ENCODE measurements at regions not wholly inside any gene's neighbourhood (a gene's known extent, or its start where the extent isn't known, plus 50 kb on each side); places are given as distances from the start of the nearest gene placed in this dataset.

DNA sequence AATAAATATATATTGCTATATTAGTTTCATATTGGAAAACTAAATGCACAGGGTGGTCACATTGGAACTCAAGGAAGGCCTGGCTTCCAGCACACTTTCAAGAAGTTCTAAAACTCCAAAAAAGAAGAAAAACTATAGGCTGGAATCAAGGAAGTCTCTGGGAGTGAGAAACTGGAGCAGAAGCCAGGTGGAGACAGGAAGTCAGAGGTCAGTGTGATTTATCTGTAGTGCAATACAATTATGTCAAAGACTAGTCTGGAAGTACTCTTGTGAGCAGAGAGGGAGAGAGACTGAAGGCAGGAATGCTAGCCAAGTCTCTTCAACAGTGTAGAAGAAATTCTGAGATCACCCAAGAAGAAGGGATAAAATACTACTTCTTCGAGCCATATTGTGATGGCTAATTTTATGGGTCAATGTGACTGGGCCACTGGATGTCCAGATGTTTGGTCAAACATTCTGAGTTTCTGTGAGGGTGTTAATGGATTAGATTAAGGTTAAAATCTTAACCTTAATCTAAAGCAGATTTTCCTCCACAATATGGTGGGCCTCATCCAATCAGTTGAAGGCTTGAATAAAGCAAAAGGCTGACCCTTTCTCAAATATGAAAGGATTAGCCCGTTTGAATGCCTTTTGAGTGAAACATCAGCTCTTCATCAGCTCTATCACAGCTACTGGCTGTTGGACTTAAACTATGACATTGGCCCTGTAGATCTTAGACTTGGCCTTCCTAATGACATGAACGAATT, 208.0 kb downstream of the TDRD15 start:
- Histone ChIP-seq H3K9me1 (ENCODE audit: insufficient read depth, low read length) (no peaks in the 10 kb centered on the region), H3K56ac (ENCODE audit: extremely low read depth, insufficient read depth, low read length) (no peak overlapping the region), H3K27me3 (ENCODE audit: control insufficient read depth, insufficient read depth, low read length) (no peaks in the 10 kb centered on the region), H3K79me1 (ENCODE audit: low read depth in 1 of 2, low read length in 2 of 2) (no peaks in the 10 kb centered on the region), H3K36me3 (ENCODE audit: control insufficient read depth, insufficient read depth, low read length) (no peaks in the 10 kb centered on the region), H3K4me3 (ENCODE audit: insufficient read depth, low read depth, low read length) (no peak overlapping the region), H3K9me3 (ENCODE audit: control insufficient read depth, insufficient read depth, low read length) (no peaks in the 10 kb centered on the region), H3K9ac (ENCODE audit: low read depth, low read length) (no peak overlapping the region), H3K4ac (ENCODE audit: low read depth, low read length) (no peak overlapping the region), H4K91ac (ENCODE audit: insufficient read depth, low read depth, low read length) (no peak overlapping the region), H3K23ac (ENCODE audit: low read depth, low read length) (no peak overlapping the region), H4K8ac (ENCODE audit: low read depth in 2 of 2, low read length in 2 of 2) (no peak overlapping the region), H4K5ac (ENCODE audit: low read depth, low read length) (no peak overlapping the region), H2AK5ac (ENCODE audit: low read depth, low read length) (no peak overlapping the region), H2AK9ac (replicated peaks; ENCODE audit: low read depth, low read length, poor library complexity) (no peak overlapping the region), H3K14ac (replicated peaks; ENCODE audit: low read depth, low read length) (no peak overlapping the region), H3K27ac (ENCODE audit: insufficient read depth, low read length) (no peak overlapping the region), H2BK5ac (ENCODE audit: low read depth, low read length, poor library complexity, severe bottlenecking) (no peak overlapping the region), H2BK120ac (ENCODE audit: low read depth, low read length) (no peak overlapping the region), H3K18ac (ENCODE audit: low read depth, low read length) (no peak overlapping the region), H3K4me2 (ENCODE audit: low read depth, low read length) (no peak overlapping the region), H2BK15ac (ENCODE audit: low read depth, low read length) (no peak overlapping the region), H4K20me1 (ENCODE audit: insufficient read depth, low read length) (no peaks in the 10 kb centered on the region), H2BK20ac (ENCODE audit: low read depth, low read length) (no peak overlapping the region), H2AFZ (replicated peaks; ENCODE audit: low read length, poor library complexity) (no peak overlapping the region), H3K4me1 (ENCODE audit: control insufficient read depth, insufficient read depth, low read length) (no peaks in the 10 kb centered on the region)
- ChIA-PET CTCF (interaction anchor here (0.6 to 1.0 kb wide), 2 partner anchors 14 to 137 kb away, joined by 3 read pairs; no protein-coding TSS in a partner anchor), POLR2A (ENCODE audit: unreplicated experiment) (no interaction called here)
- TF ChIP-seq CHD1 (IDR thresholded peaks at IDR 0.05; ENCODE audit: low read depth, low read length) = no peak
- no peak for TF ChIP-seq MAZ (IDR thresholded peaks at IDR 0.05; ENCODE audit: borderline replicate concordance, low read depth, low read length)
- TF ChIP-seq, protein P1, sequence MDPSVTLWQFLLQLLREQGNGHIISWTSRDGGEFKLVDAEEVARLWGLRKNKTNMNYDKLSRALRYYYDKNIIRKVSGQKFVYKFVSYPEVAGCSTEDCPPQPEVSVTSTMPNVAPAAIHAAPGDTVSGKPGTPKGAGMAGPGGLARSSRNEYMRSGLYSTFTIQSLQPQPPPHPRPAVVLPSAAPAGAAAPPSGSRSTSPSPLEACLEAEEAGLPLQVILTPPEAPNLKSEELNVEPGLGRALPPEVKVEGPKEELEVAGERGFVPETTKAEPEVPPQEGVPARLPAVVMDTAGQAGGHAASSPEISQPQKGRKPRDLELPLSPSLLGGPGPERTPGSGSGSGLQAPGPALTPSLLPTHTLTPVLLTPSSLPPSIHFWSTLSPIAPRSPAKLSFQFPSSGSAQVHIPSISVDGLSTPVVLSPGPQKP (IDR thresholded peaks at IDR 0.05; ENCODE audit: borderline replicate concordance, low read depth, low read length) = no peak
- TF ChIP-seq, protein P2, sequence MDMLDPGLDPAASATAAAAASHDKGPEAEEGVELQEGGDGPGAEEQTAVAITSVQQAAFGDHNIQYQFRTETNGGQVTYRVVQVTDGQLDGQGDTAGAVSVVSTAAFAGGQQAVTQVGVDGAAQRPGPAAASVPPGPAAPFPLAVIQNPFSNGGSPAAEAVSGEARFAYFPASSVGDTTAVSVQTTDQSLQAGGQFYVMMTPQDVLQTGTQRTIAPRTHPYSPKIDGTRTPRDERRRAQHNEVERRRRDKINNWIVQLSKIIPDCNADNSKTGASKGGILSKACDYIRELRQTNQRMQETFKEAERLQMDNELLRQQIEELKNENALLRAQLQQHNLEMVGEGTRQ (IDR thresholded peaks at IDR 0.05; ENCODE audit: low read depth, low read length) = no peak
- no peak for TF ChIP-seq RFX5 (IDR thresholded peaks at IDR 0.05; ENCODE audit: low read depth, low read length)
- no peak for TF ChIP-seq MXI1 (IDR thresholded peaks at IDR 0.05; ENCODE audit: borderline replicate concordance, low read depth, low read length)
- TF ChIP-seq FOS (IDR thresholded peaks at IDR 0.05; ENCODE audit: low read depth, low read length) = no peak
- TF ChIP-seq RCOR1 (IDR thresholded peaks at IDR 0.05; ENCODE audit: insufficient replicate concordance, low read length) = no peak
- TF ChIP-seq, protein P3, sequence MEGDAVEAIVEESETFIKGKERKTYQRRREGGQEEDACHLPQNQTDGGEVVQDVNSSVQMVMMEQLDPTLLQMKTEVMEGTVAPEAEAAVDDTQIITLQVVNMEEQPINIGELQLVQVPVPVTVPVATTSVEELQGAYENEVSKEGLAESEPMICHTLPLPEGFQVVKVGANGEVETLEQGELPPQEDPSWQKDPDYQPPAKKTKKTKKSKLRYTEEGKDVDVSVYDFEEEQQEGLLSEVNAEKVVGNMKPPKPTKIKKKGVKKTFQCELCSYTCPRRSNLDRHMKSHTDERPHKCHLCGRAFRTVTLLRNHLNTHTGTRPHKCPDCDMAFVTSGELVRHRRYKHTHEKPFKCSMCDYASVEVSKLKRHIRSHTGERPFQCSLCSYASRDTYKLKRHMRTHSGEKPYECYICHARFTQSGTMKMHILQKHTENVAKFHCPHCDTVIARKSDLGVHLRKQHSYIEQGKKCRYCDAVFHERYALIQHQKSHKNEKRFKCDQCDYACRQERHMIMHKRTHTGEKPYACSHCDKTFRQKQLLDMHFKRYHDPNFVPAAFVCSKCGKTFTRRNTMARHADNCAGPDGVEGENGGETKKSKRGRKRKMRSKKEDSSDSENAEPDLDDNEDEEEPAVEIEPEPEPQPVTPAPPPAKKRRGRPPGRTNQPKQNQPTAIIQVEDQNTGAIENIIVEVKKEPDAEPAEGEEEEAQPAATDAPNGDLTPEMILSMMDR (conservative IDR thresholded peaks at IDR 0.05; ENCODE audit: low read depth, low read length) = no peak
- TF ChIP-seq CEBPB (IDR thresholded peaks at IDR 0.05; ENCODE audit: low read depth, low read length) = no peak
- TF ChIP-seq MAFK (IDR thresholded peaks at IDR 0.05; ENCODE audit: low read depth, low read length) = no peak
- TF ChIP-seq NFE2L2 (IDR thresholded peaks at IDR 0.05; ENCODE audit: low read depth, low read length) = no peak
- TF ChIP-seq BHLHE40 (IDR thresholded peaks at IDR 0.05; ENCODE audit: low read depth, low read length) = no peak
- TF ChIP-seq SMC3 (IDR thresholded peaks at IDR 0.05; ENCODE audit: low read depth, low read length) = no peak
- in situ Hi-C loops (cut with MboI; ENCODE audit: low sequenced_read_pairs) = no loop called here
- DNase-seq (no peak), ATAC-seq (ENCODE audit: low read depth) (no peak)
- WGBS, 2 experiments (ENCODE audit: extremely low coverage in 2 of 2, insufficient read length in 1 of 2) = no CpG with 5 or more reads among the region's 3 CpGs
- intact Hi-C loops (cut with micrococcal nuclease) = no loop called here
- dilution Hi-C loops (cut with HindIII; ENCODE audit: low sequenced_read_pairs, unreplicated experiment) = no loop called here
- no TSS peak for BruUV-seq (replicated peaks)

Data from IMR-90 (cell line).